Sigmoid colon (tissue), 3 donors: ENCODE measurements at regions not wholly inside any gene's neighbourhood (a gene's known extent, or its start where the extent isn't known, plus 50 kb on each side); places are given as distances from the start of the nearest gene placed in this dataset.

Source experiments
- CTCF ChIP-seq, 4 experiments: fragments of 450-650 bp in 3 of 4; fragments of 200-600 bp in 1 of 4; IDR thresholded peaks; one replicate each; pipeline ENCODE4 v1.5.1; 2016 to 2019; ENCODE audit warnings: antibody characterized with exemption in 4 of 4, mild to moderate bottlenecking in 3 of 4, moderate library complexity in 2 of 4
- POLR2A ChIP-seq, 2 donors: fragments of 450-650 bp; IDR thresholded peaks; one replicate each; pipeline ENCODE4 v1.6.1; 2016; ENCODE audit warnings: antibody characterized with exemption in 2 of 2, mild to moderate bottlenecking in 2 of 2, moderate library complexity in 2 of 2

GRCh38 chr2:149924028-149924427, 336.5 kb upstream of the MMADHC start:
- TF ChIP-seq CTCF (IDR thresholded peaks at IDR 0.05), result no peak
- no peak for TF ChIP-seq POLR2A (IDR thresholded peaks at IDR 0.05)
